ENCODE measurements at regions not wholly inside any gene's neighbourhood (a gene's known extent, or its start where the extent isn't known, plus 50 kb on each side); places are given as distances from the start of the nearest gene placed in this dataset.
"Not testable (repeated sequence)": the region's sequence is repeated elsewhere in the genome, so short reads cannot be mapped to it uniquely, and the experiment has no call there.

GRCh38 chr22:11594552-11594951 is 3933.4 kb upstream of the OR11H1 start:
- peaks cover 51 to 53% of the 10 kb centered on the region in 2 donors for H3K9me3 ChIP-seq
- H3K27me3 ChIP-seq; DNase-seq; in situ Hi-C loops (cut with MboI; ENCODE audit: low pct_ligation_motif_present in 1 of 4, low pct_unique_long_range_greater_than_20kb in 1 of 4, low sequenced_read_pairs in 3 of 4); H3K36me3 ChIP-seq; H3K4me3 ChIP-seq; H3K4me1 ChIP-seq; intact Hi-C loops (cut with DNase I; ENCODE audit: low total_unique reads); H3K27ac ChIP-seq: not testable (repeated sequence)
- 72% methylated on average over 4 of the region's 4 CpGs; no CpG with 5 or more reads in 1 of the 2 donors for WGBS, 2 donors (ENCODE audit: low coverage in 1 of 2)

- H3K4me1 ChIP-seq; in situ Hi-C loops (cut with MboI; ENCODE audit: low pct_ligation_motif_present in 1 of 4, low pct_unique_long_range_greater_than_20kb in 1 of 4, low sequenced_read_pairs in 3 of 4); H3K36me3 ChIP-seq; H3K27ac ChIP-seq; DNase-seq; H3K27me3 ChIP-seq; H3K4me3 ChIP-seq; intact Hi-C loops (cut with DNase I; ENCODE audit: low total_unique reads): not testable (repeated sequence)
- peaks cover 49 to 63% of the 10 kb centered on the region in 2 donors for H3K9me3 ChIP-seq
- 89 to 91% methylated on average over 13 to 33 of the region's 33 CpGs for WGBS, 2 donors (ENCODE audit: low coverage in 1 of 2)
These were observed 3930.2 kb upstream of the OR11H1 start for GRCh38 chr22:11597666-11598358.

GRCh38 chr22:11598492-11599440 is 3929.2 kb upstream of the OR11H1 start:
- Histone ChIP-seq H3K4me3 (no peak overlapping the region), H3K36me3 (no peaks in the 10 kb centered on the region), H3K4me1 (no peaks in the 10 kb centered on the region), H3K9me3 (peaks cover 43 to 60% of the 10 kb centered on the region in 2 donors), H3K27ac (no peak overlapping the region), H3K27me3 (no peaks in the 10 kb centered on the region)
- WGBS, 2 donors (ENCODE audit: low coverage in 1 of 2), result 88 to 91% methylated on average over 22 to 44 of the region's 44 CpGs
- in situ Hi-C loops (cut with MboI; ENCODE audit: low pct_ligation_motif_present in 1 of 4, low pct_unique_long_range_greater_than_20kb in 1 of 4, low sequenced_read_pairs in 3 of 4) (no loop called here), intact Hi-C loops (cut with DNase I; ENCODE audit: low total_unique reads) (no loop called here)
- DNase-seq, result no peak
- TF ChIP-seq CTCF (IDR thresholded peaks at IDR 0.05) (no peak), POLR2A (IDR thresholded peaks at IDR 0.05) (no peak), POLR2AphosphoS5 (IDR thresholded peaks at IDR 0.05) (no peak), EP300 (IDR thresholded peaks at IDR 0.05; ENCODE audit: low read depth) (no peak)

- in situ Hi-C loops (cut with MboI; ENCODE audit: low pct_ligation_motif_present in 1 of 4, low pct_unique_long_range_greater_than_20kb in 1 of 4, low sequenced_read_pairs in 3 of 4); H3K27ac ChIP-seq; intact Hi-C loops (cut with DNase I; ENCODE audit: low total_unique reads); DNase-seq; H3K4me1 ChIP-seq; H3K36me3 ChIP-seq; H3K4me3 ChIP-seq; H3K27me3 ChIP-seq: not testable (repeated sequence)
- peaks cover 38 to 54% of the 10 kb centered on the region in 2 donors for H3K9me3 ChIP-seq
- 91 to 92% methylated on average over 2 to 18 of the region's 19 CpGs for WGBS, 2 donors (ENCODE audit: low coverage in 1 of 2)
These were observed 3928.5 kb upstream of the OR11H1 start for GRCh38 chr22:11599456-11599855.

GRCh38 chr22:11600161-11600560 is 3927.8 kb upstream of the OR11H1 start:
- 91 to 100% methylated on average over 2 to 23 of the region's 23 CpGs for WGBS, 2 donors (ENCODE audit: low coverage in 1 of 2)
- DNase-seq; H3K27me3 ChIP-seq; intact Hi-C loops (cut with DNase I; ENCODE audit: low total_unique reads); H3K36me3 ChIP-seq; in situ Hi-C loops (cut with MboI; ENCODE audit: low pct_ligation_motif_present in 1 of 4, low pct_unique_long_range_greater_than_20kb in 1 of 4, low sequenced_read_pairs in 3 of 4); H3K27ac ChIP-seq; H3K4me1 ChIP-seq; H3K4me3 ChIP-seq: not testable (repeated sequence)
- peaks cover 35 to 49% of the 10 kb centered on the region in 2 donors for H3K9me3 ChIP-seq

GRCh38 chr22:11600896-11601890 is 3926.8 kb upstream of the OR11H1 start:
- H3K27me3 ChIP-seq; H3K4me3 ChIP-seq; intact Hi-C loops (cut with DNase I; ENCODE audit: low total_unique reads); H3K36me3 ChIP-seq; H3K27ac ChIP-seq; H3K4me1 ChIP-seq; in situ Hi-C loops (cut with MboI; ENCODE audit: low pct_ligation_motif_present in 1 of 4, low pct_unique_long_range_greater_than_20kb in 1 of 4, low sequenced_read_pairs in 3 of 4); DNase-seq: not testable (repeated sequence)
- 83 to 90% methylated on average over 6 to 59 of the region's 59 CpGs for WGBS, 2 donors (ENCODE audit: low coverage in 1 of 2)
- H3K9me3 ChIP-seq, result peaks cover 36 to 59% of the 10 kb centered on the region in 2 donors

- peaks cover 35 to 61% of the 10 kb centered on the region in 2 donors for H3K9me3 ChIP-seq
- intact Hi-C loops (cut with DNase I; ENCODE audit: low total_unique reads); H3K27ac ChIP-seq; DNase-seq; H3K4me1 ChIP-seq; H3K27me3 ChIP-seq; H3K4me3 ChIP-seq; H3K36me3 ChIP-seq; in situ Hi-C loops (cut with MboI; ENCODE audit: low pct_ligation_motif_present in 1 of 4, low pct_unique_long_range_greater_than_20kb in 1 of 4, low sequenced_read_pairs in 3 of 4): not testable (repeated sequence)
- WGBS, 2 donors (ENCODE audit: low coverage in 1 of 2), result 79 to 82% methylated on average over 33 to 41 of the region's 41 CpGs
These were observed 3923.2 kb upstream of the OR11H1 start for GRCh38 chr22:11604635-11605395.
